K562 (cell line): ENCODE measurements at regions not wholly inside any gene's neighbourhood (a gene's known extent, or its start where the extent isn't known, plus 50 kb on each side); places are given as distances from the start of the nearest gene placed in this dataset.

Experiments
- DIDO1 ChIP-seq: fragments of 450-650 bp; IDR thresholded peaks from 2 replicates; pipeline ENCODE4 v1.6.1; 2016; ENCODE audit warnings: low read depth, missing biosample characterization, missing genetic modification characterization
- NELFE ChIP-seq: IDR thresholded peaks from 2 replicates; pipeline ENCODE4 v1.6.1; 2011; ENCODE audit warnings: mild to moderate bottlenecking; ENCODE audit not compliant: insufficient read depth, insufficient read length
- SREBF2 ChIP-seq: sonication (generic); formaldehyde crosslinking; IDR thresholded peaks from 2 replicates; pipeline ENCODE4 v1.4.0; 2020; ENCODE audit warnings: mild to moderate bottlenecking, missing genetic modification reagents
- ZNF224 ChIP-seq: sonication (generic); formaldehyde crosslinking; IDR thresholded peaks from 2 replicates; pipeline ENCODE4 v1.8.0; 2022; ENCODE audit warnings: mild to moderate bottlenecking, missing genetic modification reagents
- ZNF24 ChIP-seq: fragments of 450-650 bp; IDR thresholded peaks from 2 replicates; pipeline ENCODE4 v1.6.1; 2016
- TF ChIP-seq, protein P1 (sequence below): fragments of 250-450 bp; sonication (Bioruptor Pico); IDR thresholded peaks from 2 replicates; pipeline ENCODE4 v1.8.0; 2021; ENCODE audit warnings: moderate library complexity, mild to moderate bottlenecking, inconsistent platforms

DNA sequence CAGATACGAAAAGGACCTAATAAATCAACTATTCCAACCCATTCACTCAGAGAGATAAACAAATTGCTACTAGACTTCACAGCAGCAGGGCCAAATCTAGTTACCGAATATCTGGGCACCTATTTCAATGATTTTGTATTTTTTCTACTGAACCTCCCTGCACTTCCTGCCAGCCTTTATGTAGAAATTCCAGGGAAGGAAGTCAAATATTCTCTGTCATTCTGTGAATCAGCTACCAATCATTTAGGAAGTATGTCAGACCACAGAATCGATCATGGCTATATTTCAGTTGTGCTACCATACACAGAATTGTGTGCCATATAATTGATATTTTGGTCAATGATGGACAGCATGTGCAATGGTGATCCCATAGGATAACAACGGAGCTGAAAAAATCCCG is 109.6 kb upstream of the SPOPL start:
- TF ChIP-seq SREBF2 (CRISPR knock-in tag) (no peak), NELFE (no peak), ZNF224 (CRISPR knock-in tag) (no peak), ZNF24 (no peak), DIDO1 (no peak)
- TF ChIP-seq, protein P1, sequence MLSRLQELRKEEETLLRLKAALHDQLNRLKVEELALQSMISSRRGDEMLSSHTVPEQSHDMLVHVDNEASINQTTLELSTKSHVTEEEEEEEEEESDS (CRISPR knock-in tag): no peak
